ENCODE measurements at regions not wholly inside any gene's neighbourhood (a gene's known extent, or its start where the extent isn't known, plus 50 kb on each side); places are given as distances from the start of the nearest gene placed in this dataset.

GRCh38 chr2:8098476-8099266 is 583.2 kb upstream of the ID2 start:
- 77 to 96% (median 89%) methylated on average over 6 of the region's 6 CpGs for WGBS, 4 donors
- no peak overlapping the region for H3K27ac ChIP-seq
- no peaks in the 10 kb centered on the region for H3K9me3 ChIP-seq (replicated peaks in 1 of 3)
- no peaks in the 10 kb centered on the region for H3K36me3 ChIP-seq (replicated peaks in 1 of 2)
- H3K27me3 ChIP-seq: no peaks in the 10 kb centered on the region
- no peak for DNase-seq
- no peak overlapping the region for H3K4me3 ChIP-seq
- intact Hi-C loops (cut with DNase I): no loop called here
- H3K4me1 ChIP-seq (replicated peaks in 1 of 2): peaks cover 0 to 4% of the 10 kb centered on the region in 2 donors
- TF ChIP-seq CTCF (IDR thresholded peaks at IDR 0.05) (no peak), POLR2A (IDR thresholded peaks at IDR 0.05) (no peak)

DNA sequence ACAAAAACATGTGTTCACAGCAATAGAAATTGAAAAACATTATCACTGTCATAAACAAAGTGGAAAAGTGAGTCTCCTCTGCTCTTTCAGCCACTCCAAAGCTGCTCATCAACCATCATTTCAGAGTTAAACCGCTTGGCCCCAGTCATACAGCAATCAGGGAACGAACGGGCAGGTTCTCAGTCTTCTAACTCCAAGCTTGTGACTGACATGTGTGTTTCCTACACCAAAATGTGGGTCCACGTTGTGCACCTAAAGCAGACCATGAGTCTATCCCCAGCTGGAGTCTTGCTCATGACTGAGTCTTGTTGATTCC is 582.6 kb upstream of the ID2 start:
- H3K27ac ChIP-seq: no peak overlapping the region
- no peak overlapping the region for H3K4me3 ChIP-seq
- no peaks in the 10 kb centered on the region for H3K9me3 ChIP-seq (replicated peaks in 1 of 3)
- no peak for DNase-seq
- intact Hi-C loops (cut with DNase I): no loop called here
- 94 to 97% (median 94%) methylated on average over 4 of the region's 4 CpGs for WGBS, 4 donors
- no peaks in the 10 kb centered on the region for H3K36me3 ChIP-seq (replicated peaks in 1 of 2)
- no peak for TF ChIP-seq CTCF (IDR thresholded peaks at IDR 0.05)
- no peak for TF ChIP-seq POLR2A (IDR thresholded peaks at IDR 0.05)
- H3K4me1 ChIP-seq (replicated peaks in 1 of 2): peaks cover 0 to 4% of the 10 kb centered on the region in 2 donors
- H3K27me3 ChIP-seq: no peaks in the 10 kb centered on the region

- H3K9me3 ChIP-seq (replicated peaks in 1 of 3): no peaks in the 10 kb centered on the region
- H3K27me3 ChIP-seq: no peaks in the 10 kb centered on the region
- no peak overlapping the region for H3K27ac ChIP-seq
- no peak for DNase-seq
- no peak for TF ChIP-seq POLR2A (IDR thresholded peaks at IDR 0.05)
- no peak for TF ChIP-seq CTCF (IDR thresholded peaks at IDR 0.05)
- no peaks in the 10 kb centered on the region for H3K36me3 ChIP-seq (replicated peaks in 1 of 2)
- WGBS, 4 donors: 86 to 97% (median 95%) methylated on average over 2 of the region's 2 CpGs
- peaks cover 0 to 4% of the 10 kb centered on the region in 2 donors for H3K4me1 ChIP-seq (replicated peaks in 1 of 2)
- H3K4me3 ChIP-seq: no peak overlapping the region
- intact Hi-C loops (cut with DNase I): no loop called here
Measured at GRCh38 chr2:8101614-8102277, 580.1 kb upstream of the ID2 start.

- Histone ChIP-seq H3K27ac (no peak overlapping the region), H3K9me3 (replicated peaks in 1 of 3) (no peaks in the 10 kb centered on the region), H3K4me3 (no peak overlapping the region), H3K36me3 (replicated peaks in 1 of 2) (no peaks in the 10 kb centered on the region), H3K27me3 (no peaks in the 10 kb centered on the region), H3K4me1 (replicated peaks in 1 of 2) (peaks cover 0 to 4% of the 10 kb centered on the region in 2 donors)
- intact Hi-C loops (cut with DNase I): no loop called here
- WGBS, 4 donors: 94 to 100% (median 96%) methylated on average over 4 of the region's 4 CpGs
- TF ChIP-seq POLR2A (IDR thresholded peaks at IDR 0.05) (no peak), CTCF (IDR thresholded peaks at IDR 0.05) (no peak)
- no peak for DNase-seq
Measured at GRCh38 chr2:8102470-8102869, 579.4 kb upstream of the ID2 start.

Measured in adrenal gland (tissue), 9 donors.